ENCODE measurements at regions not wholly inside any gene's neighbourhood (a gene's known extent, or its start where the extent isn't known, plus 50 kb on each side); places are given as distances from the start of the nearest gene placed in this dataset.
"Not testable (repeated sequence)": the region's sequence is repeated elsewhere in the genome, so short reads cannot be mapped to it uniquely, and the experiment has no call there.

DNA sequence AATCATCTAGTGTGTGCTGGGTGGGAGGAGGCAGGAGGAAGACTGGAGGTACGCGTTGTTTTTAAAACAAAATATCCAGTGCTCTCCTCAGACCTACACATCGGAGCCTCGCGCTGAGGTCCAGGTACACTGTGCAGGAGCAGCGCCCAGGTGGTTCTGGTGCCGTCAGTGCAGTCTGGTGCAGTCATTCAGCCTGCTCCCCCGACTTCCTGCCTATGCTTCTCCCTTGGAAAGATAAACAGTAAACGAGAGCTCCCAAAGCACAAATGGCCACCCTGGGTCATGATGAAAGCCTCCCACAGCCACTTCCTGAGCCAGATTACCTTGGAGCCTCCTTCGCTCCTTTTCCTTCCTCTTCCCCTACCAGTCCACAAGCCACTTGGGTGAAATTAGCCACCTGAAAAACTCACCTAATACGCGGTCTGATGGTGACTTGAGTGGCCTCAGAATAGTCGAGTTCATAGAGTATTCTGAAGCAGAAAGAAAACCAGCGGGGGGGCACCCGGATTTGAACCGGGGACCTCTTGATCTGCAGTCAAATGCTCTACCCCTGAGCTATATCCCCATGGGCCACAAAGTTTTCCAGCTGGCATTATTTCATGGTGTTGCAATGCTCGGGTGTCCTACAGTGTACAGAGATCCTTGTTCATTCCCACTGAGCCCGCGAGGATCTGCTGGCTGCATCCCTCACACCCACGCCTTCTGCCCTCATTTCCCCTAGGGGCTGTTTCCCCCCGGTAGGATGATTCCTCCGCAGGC lies 82.5 kb downstream of the ZNF467 start:
- Histone ChIP-seq H3K27me3 (ENCODE audit: insufficient read depth, low read length, poor library complexity, severe bottlenecking) (no peaks in the 10 kb centered on the region), H3K9ac (ENCODE audit: low read depth, low read length, poor library complexity, severe bottlenecking) (no peak overlapping the region), H3K79me2 (ENCODE audit: insufficient read depth, low read length) (no peaks in the 10 kb centered on the region), H2AFZ (ENCODE audit: low read length) (no peak overlapping the region), H3K9me2 (replicated peaks; ENCODE audit: low read depth, low read length) (no peaks in the 10 kb centered on the region), H3K4me3 (ENCODE audit: low read length, poor library complexity, severe bottlenecking) (no peak overlapping the region), H3K4me2 (ENCODE audit: low read depth, low read length, poor library complexity, severe bottlenecking) (no peak overlapping the region), H4K20me1 (ENCODE audit: insufficient read depth, low read length, poor library complexity, severe bottlenecking) (no peaks in the 10 kb centered on the region), H3K9me3 (ENCODE audit: insufficient read depth, low read depth, low read length) (no peaks in the 10 kb centered on the region), H3K4me1 (ENCODE audit: insufficient read depth, low read length, poor library complexity, severe bottlenecking) (no peaks in the 10 kb centered on the region), H3F3A (ENCODE audit: low read depth) (no peaks in the 10 kb centered on the region), H3K36me3 (ENCODE audit: insufficient read depth, low read length) (no peaks in the 10 kb centered on the region)
- TF ChIP-seq, protein P1, sequence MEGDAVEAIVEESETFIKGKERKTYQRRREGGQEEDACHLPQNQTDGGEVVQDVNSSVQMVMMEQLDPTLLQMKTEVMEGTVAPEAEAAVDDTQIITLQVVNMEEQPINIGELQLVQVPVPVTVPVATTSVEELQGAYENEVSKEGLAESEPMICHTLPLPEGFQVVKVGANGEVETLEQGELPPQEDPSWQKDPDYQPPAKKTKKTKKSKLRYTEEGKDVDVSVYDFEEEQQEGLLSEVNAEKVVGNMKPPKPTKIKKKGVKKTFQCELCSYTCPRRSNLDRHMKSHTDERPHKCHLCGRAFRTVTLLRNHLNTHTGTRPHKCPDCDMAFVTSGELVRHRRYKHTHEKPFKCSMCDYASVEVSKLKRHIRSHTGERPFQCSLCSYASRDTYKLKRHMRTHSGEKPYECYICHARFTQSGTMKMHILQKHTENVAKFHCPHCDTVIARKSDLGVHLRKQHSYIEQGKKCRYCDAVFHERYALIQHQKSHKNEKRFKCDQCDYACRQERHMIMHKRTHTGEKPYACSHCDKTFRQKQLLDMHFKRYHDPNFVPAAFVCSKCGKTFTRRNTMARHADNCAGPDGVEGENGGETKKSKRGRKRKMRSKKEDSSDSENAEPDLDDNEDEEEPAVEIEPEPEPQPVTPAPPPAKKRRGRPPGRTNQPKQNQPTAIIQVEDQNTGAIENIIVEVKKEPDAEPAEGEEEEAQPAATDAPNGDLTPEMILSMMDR (conservative IDR thresholded peaks at IDR 0.05; ENCODE audit: low read length): no peak
- TF ChIP-seq EZH2phosphoT487 (IDR thresholded peaks at IDR 0.05; ENCODE audit: borderline replicate concordance): no peak

DNA sequence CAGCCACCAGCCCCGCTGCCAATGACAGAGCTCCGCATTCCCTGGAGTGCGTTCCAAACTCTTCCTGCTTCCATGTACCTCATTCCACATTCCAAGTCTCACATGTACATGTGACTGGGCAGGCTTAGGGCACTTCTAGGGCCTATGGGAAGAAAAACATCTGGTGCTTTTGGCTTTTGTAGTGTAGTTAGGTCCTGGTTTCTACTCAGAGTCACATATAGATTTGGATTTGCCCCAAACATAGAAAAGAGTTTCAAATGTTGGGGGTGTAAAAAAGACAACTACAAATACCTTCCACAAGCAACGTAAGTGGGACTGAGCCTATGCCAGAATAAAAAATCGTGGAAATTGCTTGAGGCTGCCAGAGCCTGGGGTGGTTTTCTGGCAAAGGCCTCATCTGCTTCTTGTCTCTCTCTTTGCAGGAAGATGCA lies 84.1 kb downstream of the ZNF467 start:
- Histone ChIP-seq H2AFZ (ENCODE audit: low read length) (no peak overlapping the region), H3K27me3 (ENCODE audit: insufficient read depth, low read length, poor library complexity, severe bottlenecking) (no peaks in the 10 kb centered on the region), H3F3A (ENCODE audit: low read depth) (no peaks in the 10 kb centered on the region), H3K36me3 (ENCODE audit: insufficient read depth, low read length) (no peaks in the 10 kb centered on the region), H3K4me1 (ENCODE audit: insufficient read depth, low read length, poor library complexity, severe bottlenecking) (no peaks in the 10 kb centered on the region), H3K79me2 (ENCODE audit: insufficient read depth, low read length) (no peaks in the 10 kb centered on the region), H3K4me3 (ENCODE audit: low read length, poor library complexity, severe bottlenecking) (no peak overlapping the region), H4K20me1 (ENCODE audit: insufficient read depth, low read length, poor library complexity, severe bottlenecking) (no peaks in the 10 kb centered on the region), H3K9ac (ENCODE audit: low read depth, low read length, poor library complexity, severe bottlenecking) (no peak overlapping the region), H3K4me2 (ENCODE audit: low read depth, low read length, poor library complexity, severe bottlenecking) (no peak overlapping the region), H3K9me2 (replicated peaks; ENCODE audit: low read depth, low read length) (no peaks in the 10 kb centered on the region), H3K9me3 (ENCODE audit: insufficient read depth, low read depth, low read length) (no peaks in the 10 kb centered on the region)
- TF ChIP-seq EZH2phosphoT487 (IDR thresholded peaks at IDR 0.05; ENCODE audit: borderline replicate concordance): no peak
- TF ChIP-seq, protein P1 (conservative IDR thresholded peaks at IDR 0.05; ENCODE audit: low read length): no peak

DNA sequence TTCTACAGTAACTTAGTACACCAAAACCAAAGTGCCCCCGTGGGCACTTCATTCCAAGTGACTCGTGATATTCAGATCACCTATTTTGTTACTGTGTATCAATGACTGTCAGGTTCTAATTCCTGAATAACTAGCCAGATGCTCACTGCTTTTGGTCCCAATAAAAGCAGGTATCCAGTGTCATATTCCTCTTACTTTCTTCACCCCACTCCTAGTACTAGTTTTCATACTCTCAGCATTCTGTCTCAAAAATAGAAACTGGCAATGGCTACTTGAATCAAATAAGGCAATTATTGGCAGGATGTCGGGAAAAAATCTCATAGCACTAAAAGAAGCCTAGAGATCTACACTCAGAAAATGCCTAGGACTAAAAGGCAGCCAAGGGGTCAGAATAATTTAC lies 84.6 kb downstream of the ZNF467 start:
- H4K20me1 ChIP-seq (ENCODE audit: insufficient read depth, low read length, poor library complexity, severe bottlenecking): no peaks in the 10 kb centered on the region
- H3K4me1 ChIP-seq (ENCODE audit: insufficient read depth, low read length, poor library complexity, severe bottlenecking): no peaks in the 10 kb centered on the region
- no peak overlapping the region for H3K9ac ChIP-seq (ENCODE audit: low read depth, low read length, poor library complexity, severe bottlenecking)
- no peaks in the 10 kb centered on the region for H3F3A ChIP-seq (ENCODE audit: low read depth)
- no peak overlapping the region for H2AFZ ChIP-seq (ENCODE audit: low read length)
- no peak overlapping the region for H3K4me2 ChIP-seq (ENCODE audit: low read depth, low read length, poor library complexity, severe bottlenecking)
- TF ChIP-seq EZH2phosphoT487 (IDR thresholded peaks at IDR 0.05; ENCODE audit: borderline replicate concordance): no peak
- TF ChIP-seq, protein P1 (conservative IDR thresholded peaks at IDR 0.05; ENCODE audit: low read length): no peak
- no peaks in the 10 kb centered on the region for H3K9me2 ChIP-seq (replicated peaks; ENCODE audit: low read depth, low read length)
- no peaks in the 10 kb centered on the region for H3K36me3 ChIP-seq (ENCODE audit: insufficient read depth, low read length)
- H3K27me3 ChIP-seq (ENCODE audit: insufficient read depth, low read length, poor library complexity, severe bottlenecking): no peaks in the 10 kb centered on the region
- no peak overlapping the region for H3K4me3 ChIP-seq (ENCODE audit: low read length, poor library complexity, severe bottlenecking)
- no peaks in the 10 kb centered on the region for H3K9me3 ChIP-seq (ENCODE audit: insufficient read depth, low read depth, low read length)
- H3K79me2 ChIP-seq (ENCODE audit: insufficient read depth, low read length): no peaks in the 10 kb centered on the region

DNA sequence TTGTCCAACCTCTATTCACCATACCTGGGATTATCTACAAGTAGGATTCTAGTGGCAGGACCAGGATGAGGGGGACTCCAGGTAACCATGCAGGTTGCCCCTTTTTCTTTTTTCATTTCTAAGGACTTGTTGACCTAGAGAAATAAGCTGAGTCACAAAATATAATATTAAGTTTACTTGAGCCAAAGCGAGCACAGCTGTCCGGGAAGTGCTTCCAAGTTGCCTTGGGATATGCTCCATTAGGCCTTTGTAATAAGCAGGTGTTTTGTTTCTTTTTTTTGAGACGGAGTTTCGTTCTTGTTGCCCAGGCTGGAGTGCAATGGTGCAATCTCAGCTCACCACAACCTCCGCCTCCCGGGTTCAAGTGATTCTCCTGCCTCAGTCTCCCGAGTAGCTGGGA lies 85.6 kb downstream of the ZNF467 start:
- not testable (repeated sequence) for H3K4me1 ChIP-seq (ENCODE audit: insufficient read depth, low read length, poor library complexity, severe bottlenecking); H3K36me3 ChIP-seq (ENCODE audit: insufficient read depth, low read length); H3K9me3 ChIP-seq (ENCODE audit: insufficient read depth, low read depth, low read length)

More for the DNA sequence above, 85.6 kb downstream of the ZNF467 start:
- H3K9ac ChIP-seq (ENCODE audit: low read depth, low read length, poor library complexity, severe bottlenecking); H4K20me1 ChIP-seq (ENCODE audit: insufficient read depth, low read length, poor library complexity, severe bottlenecking); H3K79me2 ChIP-seq (ENCODE audit: insufficient read depth, low read length); H3K9me2 ChIP-seq (replicated peaks; ENCODE audit: low read depth, low read length); H2AFZ ChIP-seq (ENCODE audit: low read length); H3K4me3 ChIP-seq (ENCODE audit: low read length, poor library complexity, severe bottlenecking); H3K27me3 ChIP-seq (ENCODE audit: insufficient read depth, low read length, poor library complexity, severe bottlenecking); H3K4me2 ChIP-seq (ENCODE audit: low read depth, low read length, poor library complexity, severe bottlenecking); H3F3A ChIP-seq (ENCODE audit: low read depth): not testable (repeated sequence)
